Fibroblast of the aortic adventitia (primary cell): ENCODE measurements at regions not wholly inside any gene's neighbourhood (a gene's known extent, or its start where the extent isn't known, plus 50 kb on each side); places are given as distances from the start of the nearest gene placed in this dataset.

Experiments
- DNase-seq: peaks from one replicate; pipeline ENCODE4 v3.0.0-alpha.2; 2010; ENCODE audit warnings: low read depth
- H3K4me3 ChIP-seq: 2 replicates; pipeline ENCODE4 v1.5.1; 2011; ENCODE audit warnings: low read depth, mild to moderate bottlenecking, control low read depth, low read length, moderate library complexity
- TF ChIP-seq, protein P1 (sequence below): IDR thresholded peaks from 2 replicates; pipeline ENCODE4 v1.5.1; 2011; ENCODE audit warnings: mild to moderate bottlenecking, low read length, control low read depth, inconsistent platforms; ENCODE audit not compliant: insufficient read depth

DNA sequence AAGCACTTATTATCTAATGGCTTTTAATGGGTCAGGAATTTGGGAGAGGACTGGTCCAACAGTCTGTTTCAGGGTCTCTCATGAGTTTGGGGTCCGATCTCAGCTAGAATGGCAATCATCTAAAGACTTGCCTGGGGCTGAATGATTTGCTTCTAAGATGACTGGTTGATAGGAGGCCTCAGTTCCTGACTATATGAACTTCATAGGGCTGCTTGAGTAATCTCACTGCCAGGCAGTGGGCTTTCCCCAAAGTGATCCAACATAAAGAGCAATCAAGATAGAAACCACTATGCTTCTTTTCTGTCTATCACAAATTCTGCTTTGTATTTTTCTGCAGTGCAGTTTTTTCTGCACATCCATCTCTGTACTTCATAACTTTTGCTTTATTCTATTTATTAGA, 793.5 kb upstream of the CHAC2 start:
- TF ChIP-seq, protein P1, sequence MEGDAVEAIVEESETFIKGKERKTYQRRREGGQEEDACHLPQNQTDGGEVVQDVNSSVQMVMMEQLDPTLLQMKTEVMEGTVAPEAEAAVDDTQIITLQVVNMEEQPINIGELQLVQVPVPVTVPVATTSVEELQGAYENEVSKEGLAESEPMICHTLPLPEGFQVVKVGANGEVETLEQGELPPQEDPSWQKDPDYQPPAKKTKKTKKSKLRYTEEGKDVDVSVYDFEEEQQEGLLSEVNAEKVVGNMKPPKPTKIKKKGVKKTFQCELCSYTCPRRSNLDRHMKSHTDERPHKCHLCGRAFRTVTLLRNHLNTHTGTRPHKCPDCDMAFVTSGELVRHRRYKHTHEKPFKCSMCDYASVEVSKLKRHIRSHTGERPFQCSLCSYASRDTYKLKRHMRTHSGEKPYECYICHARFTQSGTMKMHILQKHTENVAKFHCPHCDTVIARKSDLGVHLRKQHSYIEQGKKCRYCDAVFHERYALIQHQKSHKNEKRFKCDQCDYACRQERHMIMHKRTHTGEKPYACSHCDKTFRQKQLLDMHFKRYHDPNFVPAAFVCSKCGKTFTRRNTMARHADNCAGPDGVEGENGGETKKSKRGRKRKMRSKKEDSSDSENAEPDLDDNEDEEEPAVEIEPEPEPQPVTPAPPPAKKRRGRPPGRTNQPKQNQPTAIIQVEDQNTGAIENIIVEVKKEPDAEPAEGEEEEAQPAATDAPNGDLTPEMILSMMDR, result no peak
- no peak overlapping the region for H3K4me3 ChIP-seq
- DNase-seq, result no peak

DNA sequence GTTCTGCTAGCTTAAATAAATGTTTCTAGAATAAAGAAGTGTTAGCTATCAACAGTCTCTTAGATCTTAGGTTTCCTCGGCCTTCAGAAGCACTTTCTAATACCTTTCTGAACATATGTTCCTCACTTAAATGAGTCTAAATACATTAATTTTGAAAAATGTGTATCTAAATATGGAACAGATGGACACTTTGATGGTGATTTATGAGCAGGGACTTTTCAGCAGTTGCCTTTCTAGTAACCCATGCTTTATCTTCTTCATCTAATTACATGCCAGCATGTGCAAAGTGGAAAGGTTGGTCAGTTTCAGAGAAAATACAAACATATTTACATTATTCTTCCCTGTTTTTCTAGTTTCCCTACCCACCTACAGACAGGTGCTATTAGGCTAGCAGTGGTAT, 797.0 kb upstream of the CHAC2 start:
- H3K4me3 ChIP-seq, result no peak overlapping the region
- TF ChIP-seq, protein P1, result no peak
- DNase-seq, result no peak

GRCh38 chr2:52968043-52968442, 799.6 kb upstream of the CHAC2 start:
- DNase-seq, result peak; percentile 8
- TF ChIP-seq, protein P1, result no peak
- H3K4me3 ChIP-seq, result no peak overlapping the region

- H3K4me3 ChIP-seq, result no peak overlapping the region
- TF ChIP-seq, protein P1, result no peak
- no peak for DNase-seq
Measured at GRCh38 chr2:52964916-52965530, 802.6 kb upstream of the CHAC2 start.

GRCh38 chr2:52961403-52961802, 806.2 kb upstream of the CHAC2 start:
- no peak overlapping the region for H3K4me3 ChIP-seq
- no peak for DNase-seq
- TF ChIP-seq, protein P1, result no peak

DNA sequence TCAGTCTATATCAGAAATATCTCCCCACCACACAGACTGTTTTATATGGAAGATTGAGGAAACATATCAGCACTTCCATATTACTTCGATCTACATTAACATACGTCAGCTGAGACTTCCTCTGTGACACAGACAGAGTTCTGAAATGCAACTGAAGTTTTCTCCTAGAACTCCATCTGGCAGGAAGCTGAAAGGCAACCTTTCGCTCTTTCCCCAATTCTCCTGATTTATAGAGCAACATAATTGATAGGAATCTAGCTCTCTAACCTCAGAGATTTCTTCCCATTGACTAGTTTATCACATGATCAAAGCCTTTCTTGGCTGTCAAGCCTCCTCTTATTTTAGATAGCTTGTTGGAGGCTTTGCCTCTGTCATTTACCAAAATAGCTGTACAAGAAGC, 806.7 kb upstream of the CHAC2 start:
- TF ChIP-seq, protein P1, result no peak
- no peak overlapping the region for H3K4me3 ChIP-seq
- no peak for DNase-seq

GRCh38 chr2:52959801-52960200, 807.8 kb upstream of the CHAC2 start:
- H3K4me3 ChIP-seq, result no peak overlapping the region
- TF ChIP-seq, protein P1, result no peak
- no peak for DNase-seq
